H1 (cell line): ENCODE measurements at regions not wholly inside any gene's neighbourhood (a gene's known extent, or its start where the extent isn't known, plus 50 kb on each side); places are given as distances from the start of the nearest gene placed in this dataset.

Experiments
- CREB1 ChIP-seq: IDR thresholded peaks from 2 replicates; pipeline ENCODE4 v1.6.1; 2012; ENCODE audit warnings: inconsistent platforms
- GABPA ChIP-seq: IDR thresholded peaks from 2 replicates; pipeline ENCODE4 v1.6.1; 2011; ENCODE audit warnings: mild to moderate bottlenecking, low read length, moderate library complexity, borderline replicate concordance; ENCODE audit not compliant: insufficient read depth
- HDAC6 ChIP-seq: IDR thresholded peaks from one replicate; pipeline ENCODE4 v1.7.1; 2012; ENCODE audit warnings: low read depth, mild to moderate bottlenecking, inconsistent platforms, low read length, moderate library complexity
- POLR2A ChIP-seq, 2 experiments: IDR thresholded peaks; 1 replicate in 1 of 2; 2 replicates in 1 of 2; pipeline ENCODE4 v1.6.1; 2011; ENCODE audit warnings: low read depth in 2 of 2, low read length in 2 of 2, mild to moderate bottlenecking in 2 of 2; ENCODE audit errors: control extremely low read depth in 1 of 2
- ZNF274 ChIP-seq: IDR thresholded peaks from 2 replicates; pipeline ENCODE4 v1.7.0; 2012; ENCODE audit warnings: low read length, borderline replicate concordance; ENCODE audit errors: extremely low read depth
- TF ChIP-seq, protein P1 (sequence below): IDR thresholded peaks from 2 replicates; pipeline ENCODE4 v1.6.1; 2012; ENCODE audit warnings: low read length, inconsistent platforms
- TF ChIP-seq, protein P2 (sequence below): IDR thresholded peaks from 2 replicates; pipeline ENCODE4 v1.6.1; 2011; ENCODE audit warnings: low read depth, mild to moderate bottlenecking, low read length; ENCODE audit not compliant: insufficient read depth
- TF ChIP-seq, protein P3 (sequence below), 3 experiments: IDR thresholded peaks; 1 replicate in 2 of 3; 2 replicates in 1 of 3; pipeline versions ENCODE4 v1.5.1 to v1.6.1; 2011; ENCODE audit warnings: low read length in 3 of 3, mild to moderate bottlenecking in 3 of 3, inconsistent platforms in 2 of 3, low read depth in 1 of 3, moderate library complexity in 1 of 3; ENCODE audit not compliant: insufficient read depth in 1 of 3; ENCODE audit errors: control extremely low read depth in 1 of 3

DNA sequence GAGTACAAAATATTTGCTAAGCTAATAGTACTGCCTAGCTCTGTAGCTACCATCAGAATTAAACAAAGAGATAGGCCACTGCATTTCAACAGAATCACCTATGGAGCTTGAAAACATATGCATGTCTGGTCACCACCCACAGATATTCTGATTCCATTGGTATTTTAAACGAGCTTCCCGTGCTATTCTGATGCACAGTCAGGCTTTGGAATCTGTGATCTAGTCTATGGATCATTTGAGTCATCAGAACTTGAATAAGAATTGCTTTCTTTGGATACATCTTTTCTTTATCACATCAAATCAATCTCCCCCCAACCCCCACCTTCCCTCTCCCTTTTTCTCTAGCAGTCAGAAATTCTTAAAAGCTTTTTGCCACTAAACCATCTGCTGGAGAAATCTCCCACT, 124.7 kb downstream of the NPIPB5 start (continued):
- TF ChIP-seq, protein P1, sequence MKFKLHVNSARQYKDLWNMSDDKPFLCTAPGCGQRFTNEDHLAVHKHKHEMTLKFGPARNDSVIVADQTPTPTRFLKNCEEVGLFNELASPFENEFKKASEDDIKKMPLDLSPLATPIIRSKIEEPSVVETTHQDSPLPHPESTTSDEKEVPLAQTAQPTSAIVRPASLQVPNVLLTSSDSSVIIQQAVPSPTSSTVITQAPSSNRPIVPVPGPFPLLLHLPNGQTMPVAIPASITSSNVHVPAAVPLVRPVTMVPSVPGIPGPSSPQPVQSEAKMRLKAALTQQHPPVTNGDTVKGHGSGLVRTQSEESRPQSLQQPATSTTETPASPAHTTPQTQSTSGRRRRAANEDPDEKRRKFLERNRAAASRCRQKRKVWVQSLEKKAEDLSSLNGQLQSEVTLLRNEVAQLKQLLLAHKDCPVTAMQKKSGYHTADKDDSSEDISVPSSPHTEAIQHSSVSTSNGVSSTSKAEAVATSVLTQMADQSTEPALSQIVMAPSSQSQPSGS, result no peak; the same call in none of the 2 replicates
- TF ChIP-seq HDAC6 (no peak), CREB1 (peak; percentile 28; the same call in 1 of the 2 replicates), ZNF274 (no peak), GABPA (no peak), POLR2A (IDR thresholded peaks at IDR 0.05; ENCODE audit: control extremely low read depth in 1 of 2, low read depth in 2 of 2, low read length in 2 of 2) (no peak; a peak in 1 of 3 replicates)
- TF ChIP-seq, protein P2, sequence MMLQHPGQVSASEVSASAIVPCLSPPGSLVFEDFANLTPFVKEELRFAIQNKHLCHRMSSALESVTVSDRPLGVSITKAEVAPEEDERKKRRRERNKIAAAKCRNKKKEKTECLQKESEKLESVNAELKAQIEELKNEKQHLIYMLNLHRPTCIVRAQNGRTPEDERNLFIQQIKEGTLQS, result no peak
- TF ChIP-seq, protein P3, sequence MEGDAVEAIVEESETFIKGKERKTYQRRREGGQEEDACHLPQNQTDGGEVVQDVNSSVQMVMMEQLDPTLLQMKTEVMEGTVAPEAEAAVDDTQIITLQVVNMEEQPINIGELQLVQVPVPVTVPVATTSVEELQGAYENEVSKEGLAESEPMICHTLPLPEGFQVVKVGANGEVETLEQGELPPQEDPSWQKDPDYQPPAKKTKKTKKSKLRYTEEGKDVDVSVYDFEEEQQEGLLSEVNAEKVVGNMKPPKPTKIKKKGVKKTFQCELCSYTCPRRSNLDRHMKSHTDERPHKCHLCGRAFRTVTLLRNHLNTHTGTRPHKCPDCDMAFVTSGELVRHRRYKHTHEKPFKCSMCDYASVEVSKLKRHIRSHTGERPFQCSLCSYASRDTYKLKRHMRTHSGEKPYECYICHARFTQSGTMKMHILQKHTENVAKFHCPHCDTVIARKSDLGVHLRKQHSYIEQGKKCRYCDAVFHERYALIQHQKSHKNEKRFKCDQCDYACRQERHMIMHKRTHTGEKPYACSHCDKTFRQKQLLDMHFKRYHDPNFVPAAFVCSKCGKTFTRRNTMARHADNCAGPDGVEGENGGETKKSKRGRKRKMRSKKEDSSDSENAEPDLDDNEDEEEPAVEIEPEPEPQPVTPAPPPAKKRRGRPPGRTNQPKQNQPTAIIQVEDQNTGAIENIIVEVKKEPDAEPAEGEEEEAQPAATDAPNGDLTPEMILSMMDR (IDR thresholded peaks at IDR 0.05; ENCODE audit: control extremely low read depth in 1 of 3, insufficient read depth in 1 of 3, low read depth in 1 of 3, low read length in 3 of 3), result no peak
